ENCODE measurements at regions not wholly inside any gene's neighbourhood (a gene's known extent, or its start where the extent isn't known, plus 50 kb on each side); places are given as distances from the start of the nearest gene placed in this dataset.

GRCh38 chr3:59540241-59540640 lies 490.4 kb upstream of the CFAP20DC start:
- DNase-seq: no peak

GRCh38 chr3:59538753-59539432 lies 489.1 kb upstream of the CFAP20DC start:
- DNase-seq: no peak

DNA sequence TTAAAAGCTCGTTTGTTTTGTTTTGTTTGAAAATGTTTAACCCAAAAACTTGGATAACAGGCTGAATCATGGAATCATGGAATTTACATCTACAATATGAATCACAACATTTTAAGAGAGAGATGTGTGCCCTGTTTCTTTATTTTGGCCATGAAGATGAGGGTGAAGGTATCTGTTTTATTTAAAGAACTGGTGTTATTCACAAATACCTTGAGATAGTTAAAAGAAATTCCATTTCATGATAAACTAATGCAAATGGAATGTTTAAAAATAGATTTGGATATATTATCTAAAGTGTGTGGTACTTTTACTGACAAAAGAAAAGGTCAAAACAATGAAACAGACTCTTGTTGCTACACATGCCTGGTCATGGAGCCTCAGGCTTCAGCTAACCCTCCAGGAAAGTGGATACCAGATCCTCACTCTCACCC lies 486.0 kb upstream of the CFAP20DC start:
- no peak for DNase-seq

GRCh38 chr3:59531994-59532393 lies 482.2 kb upstream of the CFAP20DC start:
- DNase-seq: no peak

GRCh38 chr3:59531066-59531745 lies 481.4 kb upstream of the CFAP20DC start:
- no peak for DNase-seq

GRCh38 chr3:59528251-59528650 lies 478.4 kb upstream of the CFAP20DC start:
- DNase-seq: no peak

- no peak for DNase-seq
Measured at GRCh38 chr3:59527493-59527892, 477.7 kb upstream of the CFAP20DC start.

- DNase-seq: no peak
Measured at GRCh38 chr3:59526999-59527398, 477.2 kb upstream of the CFAP20DC start.

DNA sequence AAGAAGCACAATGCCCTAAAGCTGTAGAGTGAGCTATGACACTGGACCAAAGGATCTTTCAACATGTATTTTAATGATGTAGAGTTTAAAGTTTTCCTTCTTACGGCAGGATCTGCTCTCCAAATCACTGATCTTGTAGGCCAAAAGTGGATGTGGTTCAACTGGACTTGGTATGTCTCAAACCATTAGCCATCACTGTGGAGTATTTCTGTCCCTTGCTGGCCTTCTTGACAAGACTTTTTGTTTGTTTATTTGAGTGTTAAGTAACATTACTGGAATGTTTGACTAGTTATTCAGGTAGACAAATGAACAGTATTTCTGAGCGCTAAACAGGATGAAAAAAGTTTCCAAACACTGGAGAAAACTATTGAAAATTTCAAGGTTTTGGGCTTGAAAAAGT lies 472.7 kb upstream of the CFAP20DC start:
- no peak for DNase-seq

DNA sequence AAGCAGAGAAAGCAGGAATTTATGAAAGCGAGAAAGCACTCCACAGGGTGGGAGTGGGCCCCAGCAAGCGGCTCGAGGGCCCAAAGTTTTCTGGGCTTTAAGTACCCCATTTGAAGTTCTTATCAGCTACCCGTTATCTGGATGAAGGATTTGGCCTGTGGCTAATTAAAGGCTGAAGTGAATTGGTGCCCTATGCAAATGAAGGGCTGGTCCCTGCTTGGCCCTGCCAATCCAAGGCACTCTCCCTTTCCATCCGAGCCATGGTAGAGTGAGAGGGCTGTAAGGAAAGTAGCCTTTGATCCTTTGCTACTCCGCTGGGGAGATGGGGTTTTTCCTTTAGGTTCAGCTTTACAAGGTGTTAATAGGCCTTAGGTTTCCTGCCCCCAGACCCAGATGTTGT lies 469.3 kb upstream of the CFAP20DC start:
- DNase-seq: no peak

- no peak for DNase-seq
Measured at GRCh38 chr3:59518283-59519055, 468.6 kb upstream of the CFAP20DC start.

- DNase-seq: no peak
Measured at GRCh38 chr3:59517388-59517787, 467.6 kb upstream of the CFAP20DC start.

GRCh38 chr3:59515966-59516365 lies 466.1 kb upstream of the CFAP20DC start:
- DNase-seq: no peak

DNA sequence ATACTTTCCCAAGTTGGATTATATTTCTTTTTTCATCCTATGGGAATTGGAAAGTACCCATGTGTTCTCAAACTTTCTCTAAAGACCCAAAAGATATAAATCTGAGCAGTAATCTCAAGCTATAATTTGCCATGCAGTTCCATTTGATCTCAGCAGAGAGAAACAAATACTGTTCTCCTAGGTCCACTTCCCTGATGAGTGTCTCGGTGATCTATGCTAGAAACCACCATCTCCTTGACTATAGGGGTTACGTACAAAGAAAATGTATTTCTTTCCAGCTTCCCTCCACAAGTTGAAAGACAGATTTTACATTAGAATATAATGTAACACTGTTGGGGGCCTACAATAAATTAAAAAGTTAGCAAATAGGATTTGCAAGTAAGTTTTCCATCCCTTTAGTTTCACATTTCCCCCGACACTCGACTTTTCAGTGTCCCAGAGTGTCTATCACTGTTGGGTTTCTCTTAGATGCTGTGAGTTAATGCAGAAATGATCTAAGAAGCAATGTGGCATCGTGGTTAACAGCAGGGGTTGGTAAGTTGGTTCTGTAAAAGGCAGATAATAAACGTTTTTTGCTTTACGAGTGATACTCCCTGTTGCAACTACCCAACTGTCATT lies 465.1 kb upstream of the CFAP20DC start:
- no peak for DNase-seq

- DNase-seq: no peak
Measured at GRCh38 chr3:59513570-59513969, 463.7 kb upstream of the CFAP20DC start.

DNA sequence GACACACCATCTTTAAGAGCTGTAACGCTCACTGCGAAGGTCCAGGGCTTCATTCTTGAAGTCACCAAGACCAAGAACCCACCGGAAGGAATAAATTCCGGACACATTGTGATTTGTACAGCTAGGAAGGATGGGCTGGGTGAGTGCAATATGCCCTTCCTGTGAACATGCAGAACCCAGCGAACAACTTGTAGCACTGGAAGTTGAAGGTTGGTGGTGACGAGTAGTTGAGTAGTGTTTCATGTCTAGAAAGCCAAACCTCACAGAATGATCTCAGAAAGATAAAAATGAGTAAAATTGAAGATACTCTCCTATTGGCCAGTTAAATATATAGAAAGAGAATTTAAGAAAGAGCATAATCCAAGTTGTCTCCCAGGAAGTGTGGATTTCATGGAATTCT lies 462.2 kb upstream of the CFAP20DC start:
- no peak for DNase-seq

DNA sequence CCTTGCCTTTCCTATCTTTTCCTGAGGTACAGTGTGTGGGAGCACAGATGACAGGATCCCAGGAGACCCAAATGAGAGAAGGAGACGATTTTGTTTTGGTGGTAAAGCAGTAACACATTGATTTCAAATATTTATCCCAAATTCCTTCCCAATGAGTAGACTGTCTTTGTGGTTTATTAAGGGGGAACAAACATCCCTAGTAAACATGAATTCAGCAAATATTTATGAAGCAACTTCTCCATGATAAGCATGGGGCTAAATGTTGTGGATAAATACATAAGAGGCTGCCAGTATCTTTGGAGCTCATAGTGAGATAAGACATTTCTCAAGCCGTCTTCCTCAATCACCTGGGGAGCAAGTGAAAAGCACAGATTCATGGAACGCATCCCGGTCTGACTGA lies 460.8 kb upstream of the CFAP20DC start:
- DNase-seq: no peak

DNA sequence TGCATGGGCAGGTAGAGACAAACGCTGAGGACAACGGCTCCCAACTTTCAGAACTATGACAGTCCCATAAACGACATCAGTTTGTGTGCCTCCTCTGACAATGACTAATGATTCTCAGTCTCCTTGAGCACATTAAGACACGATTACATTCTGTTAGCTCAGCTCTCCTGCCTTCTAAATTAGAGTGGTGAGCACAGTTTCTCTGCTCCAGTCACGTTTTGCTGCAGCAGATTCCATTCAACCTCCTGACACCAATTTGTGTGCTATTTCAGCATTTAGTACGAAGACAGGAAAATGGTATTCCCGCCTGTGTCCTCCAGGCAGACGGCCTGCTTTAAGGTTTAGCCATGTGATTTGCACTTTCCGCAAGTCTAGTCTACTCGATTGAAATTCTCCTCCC lies 458.4 kb upstream of the CFAP20DC start:
- no peak for DNase-seq

- DNase-seq: no peak
Measured at GRCh38 chr3:59506191-59506590, 456.4 kb upstream of the CFAP20DC start.

GRCh38 chr3:59503441-59503840 lies 453.6 kb upstream of the CFAP20DC start:
- no peak for DNase-seq

DNA sequence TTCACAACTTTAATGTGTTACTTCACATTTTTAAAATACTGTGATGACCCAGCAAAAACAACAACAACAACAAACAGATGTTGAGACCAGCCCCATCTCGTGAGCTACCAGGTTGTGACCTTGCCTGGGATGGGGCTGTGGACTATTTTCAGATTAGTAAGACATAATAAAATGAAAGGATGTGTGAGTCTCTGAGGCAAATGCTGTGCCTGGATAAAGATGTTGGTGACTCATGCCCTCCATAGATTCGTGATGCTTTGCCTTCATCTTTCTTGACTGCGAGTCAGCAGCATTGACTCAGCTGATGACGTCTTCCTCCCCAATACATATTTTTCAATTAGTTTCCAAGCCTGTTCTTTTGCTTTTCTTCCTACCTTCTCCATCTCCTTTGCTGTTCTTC lies 453.0 kb upstream of the CFAP20DC start:
- DNase-seq: peak; percentile 17 to 20

DNA sequence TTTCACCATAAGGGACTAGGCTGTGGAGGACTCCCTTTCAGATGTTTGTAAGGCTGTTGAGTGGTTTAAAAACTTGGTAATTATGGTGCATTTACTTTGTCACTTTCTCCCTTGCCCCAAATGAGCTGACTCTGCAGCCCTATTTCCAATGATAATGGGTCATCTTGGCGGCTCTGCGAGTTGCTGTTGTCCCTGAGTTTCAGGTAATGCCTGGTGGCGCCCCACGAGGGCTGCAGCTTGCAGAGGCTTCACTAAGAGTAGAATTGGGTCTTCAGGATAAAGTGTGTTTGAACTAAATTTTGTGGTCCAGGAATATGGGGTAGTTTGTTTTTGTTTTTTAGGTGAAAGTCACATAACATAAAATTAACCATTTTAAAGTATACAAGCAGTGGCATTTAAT lies 450.1 kb upstream of the CFAP20DC start:
- DNase-seq: no peak

DNA sequence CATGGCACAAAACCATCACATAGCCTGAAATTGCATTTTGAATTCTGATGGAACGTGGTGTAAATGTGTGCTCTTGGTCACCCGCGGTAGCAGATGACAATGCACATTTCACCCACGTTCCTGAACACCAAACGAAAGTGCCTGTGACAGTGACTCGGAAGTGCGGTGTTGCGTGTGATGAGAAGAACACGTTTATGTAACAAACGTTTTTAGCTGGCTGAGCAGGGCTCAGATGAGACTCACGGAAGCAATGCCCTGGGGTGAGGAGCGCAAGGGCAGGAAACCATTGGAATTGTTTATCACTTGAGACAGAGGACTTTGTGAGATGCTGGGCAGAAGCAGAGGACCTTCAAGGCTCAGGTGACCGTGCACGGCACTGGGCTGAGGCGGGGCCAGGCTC lies 449.2 kb upstream of the CFAP20DC start:
- DNase-seq: no peak

- DNase-seq: no peak
Measured at GRCh38 chr3:59496250-59496649, 446.4 kb upstream of the CFAP20DC start.

Data from stimulated activated CD4-positive, alpha-beta T cell treated with anti-CD3 and anti-CD28 coated beads, Interleukin-2, amount 100 ng/mL, for 48 hours (primary cell).